ENCODE measurements at regions not wholly inside any gene's neighbourhood (a gene's known extent, or its start where the extent isn't known, plus 50 kb on each side); places are given as distances from the start of the nearest gene placed in this dataset.

DNA sequence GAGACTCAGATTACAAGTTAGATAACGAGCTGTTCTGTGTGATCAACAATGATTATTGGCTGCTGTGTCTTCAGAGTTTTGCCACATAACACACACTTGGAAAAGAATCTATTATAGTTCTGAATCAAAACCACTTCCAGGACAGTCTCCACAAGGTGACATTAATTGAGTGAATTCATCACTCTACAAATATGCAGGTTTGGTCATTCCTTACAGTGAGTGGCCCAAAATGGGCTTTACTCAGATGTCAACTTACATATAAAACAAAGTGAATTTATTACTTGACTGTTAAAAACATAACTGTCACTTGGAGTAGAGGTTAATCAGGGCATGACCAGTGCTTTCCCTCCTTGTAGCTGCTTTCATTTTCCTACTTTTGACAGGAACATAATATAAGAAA is 984.3 kb downstream of the REEP3 start:
- TF ChIP-seq POLR2A (IDR thresholded peaks at IDR 0.05): no peak
- no peak for TF ChIP-seq POLR2AphosphoS5 (IDR thresholded peaks at IDR 0.05)
- TF ChIP-seq, protein P1, sequence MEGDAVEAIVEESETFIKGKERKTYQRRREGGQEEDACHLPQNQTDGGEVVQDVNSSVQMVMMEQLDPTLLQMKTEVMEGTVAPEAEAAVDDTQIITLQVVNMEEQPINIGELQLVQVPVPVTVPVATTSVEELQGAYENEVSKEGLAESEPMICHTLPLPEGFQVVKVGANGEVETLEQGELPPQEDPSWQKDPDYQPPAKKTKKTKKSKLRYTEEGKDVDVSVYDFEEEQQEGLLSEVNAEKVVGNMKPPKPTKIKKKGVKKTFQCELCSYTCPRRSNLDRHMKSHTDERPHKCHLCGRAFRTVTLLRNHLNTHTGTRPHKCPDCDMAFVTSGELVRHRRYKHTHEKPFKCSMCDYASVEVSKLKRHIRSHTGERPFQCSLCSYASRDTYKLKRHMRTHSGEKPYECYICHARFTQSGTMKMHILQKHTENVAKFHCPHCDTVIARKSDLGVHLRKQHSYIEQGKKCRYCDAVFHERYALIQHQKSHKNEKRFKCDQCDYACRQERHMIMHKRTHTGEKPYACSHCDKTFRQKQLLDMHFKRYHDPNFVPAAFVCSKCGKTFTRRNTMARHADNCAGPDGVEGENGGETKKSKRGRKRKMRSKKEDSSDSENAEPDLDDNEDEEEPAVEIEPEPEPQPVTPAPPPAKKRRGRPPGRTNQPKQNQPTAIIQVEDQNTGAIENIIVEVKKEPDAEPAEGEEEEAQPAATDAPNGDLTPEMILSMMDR (IDR thresholded peaks at IDR 0.05): no peak
- no peak for TF ChIP-seq EP300 (IDR thresholded peaks at IDR 0.05)
- intact Hi-C loops (cut with DNase I): no loop called here
- Histone ChIP-seq H3K4me1 (no peaks in the 10 kb centered on the region), H3K36me3 (no peaks in the 10 kb centered on the region), H3K9me3 (no peaks in the 10 kb centered on the region), H3K27me3 (no peaks in the 10 kb centered on the region), H3K4me3 (no peak overlapping the region), H3K27ac (no peak overlapping the region)
- 78 to 85% methylated on average over 1 of the region's 1 CpG for WGBS, 2 donors
- no peak for DNase-seq

DNA sequence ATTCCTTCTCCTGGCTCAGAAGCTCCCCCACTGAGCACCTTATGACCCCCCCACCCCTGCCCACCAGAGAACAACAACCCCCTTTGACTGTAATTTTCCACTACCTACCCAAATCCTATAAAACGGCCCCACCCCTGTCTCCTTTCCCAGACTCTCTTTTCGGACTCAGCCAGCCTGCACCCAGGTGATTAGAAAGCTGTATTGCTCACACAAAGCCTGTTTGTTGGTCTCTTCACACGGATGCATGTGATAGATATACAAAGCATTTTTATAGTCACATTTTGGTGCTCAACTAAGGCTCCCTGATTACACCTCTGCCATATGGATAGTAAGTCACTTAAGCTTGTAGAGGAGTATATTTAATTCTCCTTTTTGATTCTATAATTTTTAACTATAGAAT is 985.8 kb downstream of the REEP3 start:
- WGBS, 2 donors: 18 to 58% methylated on average over 3 of the region's 3 CpGs
- intact Hi-C loops (cut with DNase I): no loop called here

GRCh38 chr10:64507651-64508028 is 986.4 kb downstream of the REEP3 start:
- intact Hi-C loops (cut with DNase I): no loop called here
- Histone ChIP-seq H3K27me3 (no peaks in the 10 kb centered on the region), H3K27ac (no peak overlapping the region), H3K4me1 (no peaks in the 10 kb centered on the region), H3K36me3 (no peaks in the 10 kb centered on the region), H3K9me3 (no peaks in the 10 kb centered on the region), H3K4me3 (no peak overlapping the region)
- DNase-seq: no peak
- 60 to 63% methylated on average over 2 of the region's 2 CpGs for WGBS, 2 donors
- TF ChIP-seq POLR2AphosphoS5 (IDR thresholded peaks at IDR 0.05) (no peak), POLR2A (IDR thresholded peaks at IDR 0.05) (no peak), EP300 (IDR thresholded peaks at IDR 0.05) (no peak)
- TF ChIP-seq, protein P1 (IDR thresholded peaks at IDR 0.05): no peak

More for the DNA sequence above, 985.8 kb downstream of the REEP3 start:
- Histone ChIP-seq H3K9me3 (no peaks in the 10 kb centered on the region), H3K36me3 (no peaks in the 10 kb centered on the region), H3K4me3 (no peak overlapping the region), H3K27ac (no peak overlapping the region), H3K27me3 (no peaks in the 10 kb centered on the region), H3K4me1 (no peaks in the 10 kb centered on the region)
- no peak for DNase-seq
- TF ChIP-seq, protein P1 (IDR thresholded peaks at IDR 0.05): no peak
- TF ChIP-seq POLR2AphosphoS5 (IDR thresholded peaks at IDR 0.05) (no peak), POLR2A (IDR thresholded peaks at IDR 0.05) (no peak), EP300 (IDR thresholded peaks at IDR 0.05) (no peak)

GRCh38 chr10:64508029-64508661 is 986.9 kb downstream of the REEP3 start:
- Histone ChIP-seq H3K9me3 (no peaks in the 10 kb centered on the region), H3K4me1 (no peaks in the 10 kb centered on the region), H3K27ac (no peak overlapping the region), H3K27me3 (no peaks in the 10 kb centered on the region), H3K36me3 (no peaks in the 10 kb centered on the region), H3K4me3 (no peak overlapping the region)
- no peak for DNase-seq
- 30 to 53% methylated on average over 2 of the region's 2 CpGs for WGBS, 2 donors
- intact Hi-C loops (cut with DNase I): no loop called here
- TF ChIP-seq EP300 (IDR thresholded peaks at IDR 0.05) (no peak), POLR2A (IDR thresholded peaks at IDR 0.05) (no peak), POLR2AphosphoS5 (IDR thresholded peaks at IDR 0.05) (no peak)
- TF ChIP-seq, protein P1 (IDR thresholded peaks at IDR 0.05): no peak
